GM21786 (cell line): ENCODE measurements at regions not wholly inside any gene's neighbourhood (a gene's known extent, or its start where the extent isn't known, plus 50 kb on each side); places are given as distances from the start of the nearest gene placed in this dataset.
"Not testable (repeated sequence)": the region's sequence is repeated elsewhere in the genome, so short reads cannot be mapped to it uniquely, and the experiment has no call there.

Experiments
- ATAC-seq: cut with Tn5 transposase; IDR thresholded peaks from one replicate; pipeline ENCODE4 v1.9.1; 2021; ENCODE audit not compliant: unreplicated experiment

GRCh38 chr12:125856896-125857295 lies 791.7 kb downstream of the AACS start:
- no peak for ATAC-seq

- ATAC-seq = no peak
These were observed 795.5 kb downstream of the AACS start for GRCh38 chr12:125860672-125861288.

GRCh38 chr12:125861299-125862281 lies 796.4 kb downstream of the AACS start:
- no peak for ATAC-seq

- not testable (repeated sequence) for ATAC-seq
These were observed 800.0 kb downstream of the AACS start for GRCh38 chr12:125865236-125865635.

- ATAC-seq = no peak
These were observed 806.8 kb downstream of the AACS start for GRCh38 chr12:125871811-125872594.

GRCh38 chr12:125873016-125873415 lies 807.8 kb downstream of the AACS start:
- no peak for ATAC-seq

- ATAC-seq = no peak
These were observed 813.2 kb downstream of the AACS start for GRCh38 chr12:125878483-125878882.

GRCh38 chr12:125882141-125882540 lies 816.9 kb downstream of the AACS start:
- no peak for ATAC-seq

- no peak for ATAC-seq
These were observed 823.7 kb downstream of the AACS start for GRCh38 chr12:125888921-125889320.

GRCh38 chr12:125889742-125890141 lies 824.5 kb downstream of the AACS start:
- no peak for ATAC-seq

GRCh38 chr12:125890366-125890905 lies 825.2 kb downstream of the AACS start:
- ATAC-seq = no peak

GRCh38 chr12:125890971-125891370 lies 825.7 kb downstream of the AACS start:
- ATAC-seq = no peak

GRCh38 chr12:125892276-125892675 lies 827.0 kb downstream of the AACS start:
- ATAC-seq = no peak

- ATAC-seq = no peak
These were observed 837.8 kb downstream of the AACS start for GRCh38 chr12:125902991-125903390.

- ATAC-seq = no peak
These were observed 842.1 kb downstream of the AACS start for GRCh38 chr12:125907351-125907750.

- ATAC-seq = no peak
These were observed 854.7 kb downstream of the AACS start for GRCh38 chr12:125919856-125920470.

GRCh38 chr12:125922330-125922729 lies 857.1 kb downstream of the AACS start:
- no peak for ATAC-seq

GRCh38 chr12:125936502-125936901 lies 871.3 kb downstream of the AACS start:
- ATAC-seq = no peak

GRCh38 chr12:125944446-125944845 lies 879.2 kb downstream of the AACS start:
- no peak for ATAC-seq

GRCh38 chr12:125949471-125949870 lies 884.2 kb downstream of the AACS start:
- ATAC-seq = no peak

- ATAC-seq = no peak
These were observed 889.1 kb downstream of the AACS start for GRCh38 chr12:125954362-125954761.
